ENCODE measurements at regions not wholly inside any gene's neighbourhood (a gene's known extent, or its start where the extent isn't known, plus 50 kb on each side); places are given as distances from the start of the nearest gene placed in this dataset.

DNA sequence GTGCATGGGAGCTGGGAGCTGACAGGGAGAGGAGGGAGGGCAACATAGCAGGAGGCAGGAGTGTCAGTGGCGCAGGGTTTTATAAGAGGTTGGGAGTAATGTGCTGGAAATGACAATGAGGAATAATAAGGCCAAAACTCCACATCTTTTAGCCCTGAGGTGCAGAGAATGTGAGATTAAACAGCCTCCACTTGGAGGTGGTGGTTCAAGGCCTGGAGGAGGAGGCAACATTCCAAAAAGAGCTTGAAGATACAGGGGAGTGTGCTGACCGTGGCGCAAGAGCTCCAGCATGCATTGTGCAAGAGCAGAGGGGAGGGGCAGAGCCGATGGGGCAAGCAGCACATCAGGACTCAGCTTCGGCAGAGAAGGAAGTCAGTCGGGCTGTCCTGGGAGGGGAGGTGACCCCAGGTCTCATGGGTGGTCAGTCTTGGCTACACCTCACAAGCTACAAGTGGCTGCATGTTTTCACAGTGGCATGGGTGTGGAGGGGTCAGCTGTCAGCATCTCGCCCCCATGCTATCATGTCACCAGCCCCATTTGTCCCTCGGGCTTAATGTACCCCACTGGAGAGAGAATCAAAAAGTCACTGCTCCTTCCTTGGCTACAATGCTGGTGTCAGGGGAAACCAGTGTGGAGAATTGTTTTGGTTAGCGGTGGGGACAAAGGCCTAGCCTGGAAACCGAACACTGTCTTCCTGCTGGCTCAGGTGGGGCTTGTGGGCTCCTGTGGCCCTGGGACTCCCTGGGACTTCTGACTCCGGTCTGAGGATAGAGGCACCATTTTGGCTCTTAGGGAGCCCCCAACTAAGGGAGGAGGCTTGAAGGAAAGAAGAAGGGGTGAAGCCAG is 208.0 kb downstream of the ZFP36L2 start:
- no peak overlapping the region for H2AFZ ChIP-seq (ENCODE audit: low read length)
- no peaks in the 10 kb centered on the region for H3K9me2 ChIP-seq (replicated peaks; ENCODE audit: insufficient read depth, low read length)
- no peak overlapping the region for H3K27ac ChIP-seq (ENCODE audit: low read length)
- H3K4me1 ChIP-seq (ENCODE audit: low read length) = no peaks in the 10 kb centered on the region
- no peak overlapping the region for H3K4me2 ChIP-seq (ENCODE audit: low read depth, low read length, poor library complexity, severe bottlenecking)
- no peaks in the 10 kb centered on the region for H3K36me3 ChIP-seq (ENCODE audit: insufficient read depth, low read length)
- H3K9me3 ChIP-seq (ENCODE audit: low read length) = peaks cover 6% of the 10 kb centered on the region
- H3K9ac ChIP-seq (ENCODE audit: low read length) = no peak overlapping the region
- no peak overlapping the region for H3K4me3 ChIP-seq (ENCODE audit: low read length)
- H4K20me1 ChIP-seq (ENCODE audit: insufficient read depth, low read depth, low read length) = no peaks in the 10 kb centered on the region
- H3K79me2 ChIP-seq (ENCODE audit: low read length) = no peaks in the 10 kb centered on the region
- no peaks in the 10 kb centered on the region for H3K27me3 ChIP-seq (ENCODE audit: low read length)
- DNase-seq = no peak

DNA sequence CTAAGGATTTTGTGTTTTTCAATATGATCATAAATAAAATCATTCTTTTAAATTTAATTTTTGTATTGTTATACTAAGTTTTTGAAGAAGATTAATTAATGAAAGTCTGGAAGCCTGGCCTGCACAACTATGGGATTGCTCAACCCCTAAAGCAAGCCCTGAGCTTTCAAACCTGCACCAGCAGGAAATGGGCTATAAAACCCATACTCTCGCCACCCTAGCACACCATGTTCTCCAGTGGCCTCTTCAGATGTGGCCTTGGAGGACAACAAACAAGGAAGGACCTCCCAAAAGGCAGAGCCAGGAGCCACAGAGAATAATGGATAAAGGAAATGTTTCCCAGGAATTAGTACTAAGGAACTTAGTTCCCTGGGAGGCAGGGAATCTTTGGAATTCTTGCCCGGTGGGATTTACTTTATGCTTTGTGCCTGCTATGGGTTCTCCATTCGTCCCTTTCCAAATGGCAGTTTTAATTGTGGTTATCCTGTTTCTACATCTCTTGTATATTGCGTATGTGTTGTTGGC is 212.5 kb downstream of the ZFP36L2 start:
- no peaks in the 10 kb centered on the region for H3K4me1 ChIP-seq (ENCODE audit: low read length)
- H3K36me3 ChIP-seq (ENCODE audit: insufficient read depth, low read length) = no peaks in the 10 kb centered on the region
- H3K9me3 ChIP-seq (ENCODE audit: low read length) = no peaks in the 10 kb centered on the region
- DNase-seq = no peak
- no peak overlapping the region for H3K27ac ChIP-seq (ENCODE audit: low read length)
- H3K9ac ChIP-seq (ENCODE audit: low read length) = no peak overlapping the region
- H4K20me1 ChIP-seq (ENCODE audit: insufficient read depth, low read depth, low read length) = no peaks in the 10 kb centered on the region
- no peak overlapping the region for H3K4me3 ChIP-seq (ENCODE audit: low read length)
- H2AFZ ChIP-seq (ENCODE audit: low read length) = no peak overlapping the region
- no peaks in the 10 kb centered on the region for H3K9me2 ChIP-seq (replicated peaks; ENCODE audit: insufficient read depth, low read length)
- no peaks in the 10 kb centered on the region for H3K27me3 ChIP-seq (ENCODE audit: low read length)
- no peak overlapping the region for H3K4me2 ChIP-seq (ENCODE audit: low read depth, low read length, poor library complexity, severe bottlenecking)
- no peaks in the 10 kb centered on the region for H3K79me2 ChIP-seq (ENCODE audit: low read length)

DNA sequence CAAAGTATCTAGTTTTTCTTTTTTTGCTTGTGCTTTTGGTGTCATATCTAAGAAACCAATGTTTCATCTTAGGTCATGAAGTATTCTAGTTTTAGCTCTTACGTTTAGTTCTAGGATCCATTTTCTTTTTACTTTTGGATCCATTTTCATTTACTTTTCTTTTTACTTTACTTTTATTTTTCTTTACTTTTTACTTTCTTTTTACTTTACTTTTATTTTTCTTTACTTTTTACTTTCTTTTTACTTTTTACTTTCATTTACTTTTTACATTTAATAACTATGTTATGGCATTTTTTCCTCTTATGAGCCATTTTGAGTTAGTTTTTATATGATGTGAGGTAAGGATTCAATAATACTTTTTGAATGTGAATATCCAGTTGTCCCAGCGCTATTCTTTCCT is 213.4 kb downstream of the ZFP36L2 start:
- H3K27ac ChIP-seq (ENCODE audit: low read length) = no peak overlapping the region
- DNase-seq = no peak
- no peak overlapping the region for H3K4me3 ChIP-seq (ENCODE audit: low read length)
- no peaks in the 10 kb centered on the region for H3K9me2 ChIP-seq (replicated peaks; ENCODE audit: insufficient read depth, low read length)
- H3K4me2 ChIP-seq (ENCODE audit: low read depth, low read length, poor library complexity, severe bottlenecking) = no peak overlapping the region
- no peak overlapping the region for H2AFZ ChIP-seq (ENCODE audit: low read length)
- no peaks in the 10 kb centered on the region for H3K4me1 ChIP-seq (ENCODE audit: low read length)
- no peaks in the 10 kb centered on the region for H3K27me3 ChIP-seq (ENCODE audit: low read length)
- no peaks in the 10 kb centered on the region for H3K79me2 ChIP-seq (ENCODE audit: low read length)
- no peaks in the 10 kb centered on the region for H4K20me1 ChIP-seq (ENCODE audit: insufficient read depth, low read depth, low read length)
- H3K9ac ChIP-seq (ENCODE audit: low read length) = no peak overlapping the region
- no peaks in the 10 kb centered on the region for H3K9me3 ChIP-seq (ENCODE audit: low read length)
- H3K36me3 ChIP-seq (ENCODE audit: insufficient read depth, low read length) = no peaks in the 10 kb centered on the region

DNA sequence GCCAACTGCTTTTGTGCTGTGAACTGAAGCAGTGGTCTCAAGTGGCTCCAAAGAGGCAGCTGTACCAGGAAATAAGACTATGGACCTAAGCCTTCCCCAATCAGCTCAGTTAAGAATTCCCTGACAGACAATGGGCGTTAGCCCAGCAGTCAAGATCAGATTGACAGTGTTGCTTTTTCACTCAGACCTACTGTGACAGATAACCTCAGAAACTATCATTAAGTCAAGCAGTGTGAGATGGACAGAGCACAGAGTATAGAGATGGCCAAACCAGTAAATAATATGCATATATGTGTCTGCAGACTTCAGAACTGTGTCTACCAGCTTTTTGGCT is 215.3 kb downstream of the ZFP36L2 start:
- no peaks in the 10 kb centered on the region for H3K9me3 ChIP-seq (ENCODE audit: low read length)
- H3K27ac ChIP-seq (ENCODE audit: low read length) = no peak overlapping the region
- H3K79me2 ChIP-seq (ENCODE audit: low read length) = no peaks in the 10 kb centered on the region
- H3K27me3 ChIP-seq (ENCODE audit: low read length) = no peaks in the 10 kb centered on the region
- no peak overlapping the region for H2AFZ ChIP-seq (ENCODE audit: low read length)
- no peaks in the 10 kb centered on the region for H3K36me3 ChIP-seq (ENCODE audit: insufficient read depth, low read length)
- no peak for DNase-seq
- no peak overlapping the region for H3K9ac ChIP-seq (ENCODE audit: low read length)
- H3K4me1 ChIP-seq (ENCODE audit: low read length) = no peaks in the 10 kb centered on the region
- H3K9me2 ChIP-seq (replicated peaks; ENCODE audit: insufficient read depth, low read length) = no peaks in the 10 kb centered on the region
- no peak overlapping the region for H3K4me2 ChIP-seq (ENCODE audit: low read depth, low read length, poor library complexity, severe bottlenecking)
- no peaks in the 10 kb centered on the region for H4K20me1 ChIP-seq (ENCODE audit: insufficient read depth, low read depth, low read length)
- H3K4me3 ChIP-seq (ENCODE audit: low read length) = no peak overlapping the region

DNA sequence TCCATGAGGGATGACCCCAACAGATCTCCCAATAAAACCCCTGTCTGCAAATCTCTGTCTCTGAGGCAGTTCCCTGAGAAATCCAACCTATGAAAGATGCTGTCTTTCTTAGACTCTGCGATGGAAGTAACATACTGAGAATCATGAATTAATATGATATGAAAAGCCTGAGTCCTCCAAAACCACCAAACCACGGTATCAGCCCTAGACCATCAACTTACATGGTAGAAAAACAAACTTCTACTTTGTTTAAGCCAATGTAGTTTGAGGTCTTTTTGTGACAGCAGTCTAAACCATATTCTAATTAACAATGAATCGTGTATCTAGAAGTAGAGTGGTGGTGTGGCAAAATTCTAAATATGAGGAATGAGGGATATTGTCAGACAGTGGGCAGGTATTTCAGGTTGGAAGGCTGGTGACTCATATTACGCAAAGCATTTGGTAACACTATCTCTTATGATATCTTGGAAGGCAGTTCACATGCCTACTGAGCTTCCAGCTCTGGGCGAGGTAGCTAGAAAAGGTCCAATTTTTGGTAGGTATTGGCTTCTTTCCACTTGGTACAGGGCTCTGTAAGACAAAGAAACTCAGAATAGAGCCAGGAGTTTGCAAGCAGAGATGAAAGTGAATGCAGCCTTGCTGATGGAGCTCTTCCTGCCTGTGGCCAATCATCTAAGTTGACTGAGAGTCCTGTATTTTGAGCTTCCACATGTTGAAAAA is 215.8 kb downstream of the ZFP36L2 start:
- H2AFZ ChIP-seq (ENCODE audit: low read length) = no peak overlapping the region
- no peaks in the 10 kb centered on the region for H3K36me3 ChIP-seq (ENCODE audit: insufficient read depth, low read length)
- H3K9me2 ChIP-seq (replicated peaks; ENCODE audit: insufficient read depth, low read length) = no peaks in the 10 kb centered on the region
- no peak overlapping the region for H3K9ac ChIP-seq (ENCODE audit: low read length)
- H3K79me2 ChIP-seq (ENCODE audit: low read length) = no peaks in the 10 kb centered on the region
- no peaks in the 10 kb centered on the region for H4K20me1 ChIP-seq (ENCODE audit: insufficient read depth, low read depth, low read length)
- H3K4me3 ChIP-seq (ENCODE audit: low read length) = no peak overlapping the region
- no peak for DNase-seq
- H3K4me2 ChIP-seq (ENCODE audit: low read depth, low read length, poor library complexity, severe bottlenecking) = no peak overlapping the region
- no peaks in the 10 kb centered on the region for H3K27me3 ChIP-seq (ENCODE audit: low read length)
- no peaks in the 10 kb centered on the region for H3K9me3 ChIP-seq (ENCODE audit: low read length)
- no peak overlapping the region for H3K27ac ChIP-seq (ENCODE audit: low read length)
- no peaks in the 10 kb centered on the region for H3K4me1 ChIP-seq (ENCODE audit: low read length)

DNA sequence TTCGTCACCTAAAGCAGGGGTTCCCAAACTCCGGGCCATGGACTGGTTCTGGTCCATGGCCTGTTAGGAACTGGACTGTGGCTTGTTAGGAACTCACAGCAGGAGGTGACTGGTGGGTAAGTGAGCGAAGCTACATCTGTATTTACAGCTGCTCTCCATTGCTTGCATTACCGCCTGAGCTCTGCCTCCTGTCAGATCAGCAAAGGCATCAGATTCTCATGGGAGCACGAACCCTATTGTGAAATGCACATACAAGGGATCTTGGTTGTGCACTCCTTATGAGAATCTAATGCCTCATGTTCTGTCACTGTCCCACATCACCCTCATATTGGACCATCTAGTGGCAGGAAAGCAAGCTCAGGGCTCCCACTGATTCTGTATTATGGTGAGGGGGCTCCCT is 217.0 kb downstream of the ZFP36L2 start:
- no peak overlapping the region for H3K27ac ChIP-seq (ENCODE audit: low read length)
- no peaks in the 10 kb centered on the region for H3K4me1 ChIP-seq (ENCODE audit: low read length)
- no peak overlapping the region for H3K4me3 ChIP-seq (ENCODE audit: low read length)
- no peak overlapping the region for H2AFZ ChIP-seq (ENCODE audit: low read length)
- no peaks in the 10 kb centered on the region for H3K27me3 ChIP-seq (ENCODE audit: low read length)
- H3K36me3 ChIP-seq (ENCODE audit: insufficient read depth, low read length) = no peaks in the 10 kb centered on the region
- DNase-seq = no peak
- H3K9ac ChIP-seq (ENCODE audit: low read length) = no peak overlapping the region
- H4K20me1 ChIP-seq (ENCODE audit: insufficient read depth, low read depth, low read length) = no peaks in the 10 kb centered on the region
- no peaks in the 10 kb centered on the region for H3K9me3 ChIP-seq (ENCODE audit: low read length)
- H3K79me2 ChIP-seq (ENCODE audit: low read length) = no peaks in the 10 kb centered on the region
- no peaks in the 10 kb centered on the region for H3K9me2 ChIP-seq (replicated peaks; ENCODE audit: insufficient read depth, low read length)
- H3K4me2 ChIP-seq (ENCODE audit: low read depth, low read length, poor library complexity, severe bottlenecking) = no peak overlapping the region

DNA sequence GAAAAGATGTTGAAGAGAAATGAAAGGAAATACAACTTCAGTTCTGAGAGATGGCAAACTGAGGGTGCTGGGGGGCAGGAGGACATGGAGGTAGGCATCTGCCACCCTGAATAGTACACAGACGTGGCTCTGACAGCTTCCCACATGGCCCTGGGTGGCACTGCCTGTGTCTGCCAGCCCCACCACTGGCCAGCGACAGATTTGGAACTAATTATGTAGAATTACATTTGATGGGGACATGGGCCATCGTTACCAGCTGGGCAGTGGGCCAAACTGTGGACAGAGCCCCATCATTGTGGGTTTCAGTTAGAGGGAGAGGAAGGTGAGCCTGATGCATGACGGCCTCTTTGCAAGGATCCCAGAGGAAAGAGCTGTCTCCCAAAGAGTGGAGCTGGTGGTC is 216.0 kb upstream of the HAAO start:
- Histone ChIP-seq H4K20me1 (ENCODE audit: insufficient read depth, low read depth, low read length) (no peaks in the 10 kb centered on the region), H3K4me3 (ENCODE audit: low read length) (no peak overlapping the region), H3K9me2 (replicated peaks; ENCODE audit: insufficient read depth, low read length) (no peaks in the 10 kb centered on the region), H3K27me3 (ENCODE audit: low read length) (no peaks in the 10 kb centered on the region), H2AFZ (ENCODE audit: low read length) (no peak overlapping the region), H3K4me1 (ENCODE audit: low read length) (no peaks in the 10 kb centered on the region), H3K27ac (ENCODE audit: low read length) (no peak overlapping the region), H3K79me2 (ENCODE audit: low read length) (no peaks in the 10 kb centered on the region), H3K4me2 (ENCODE audit: low read depth, low read length, poor library complexity, severe bottlenecking) (no peak overlapping the region), H3K9me3 (ENCODE audit: low read length) (no peaks in the 10 kb centered on the region), H3K36me3 (ENCODE audit: insufficient read depth, low read length) (no peaks in the 10 kb centered on the region), H3K9ac (ENCODE audit: low read length) (no peak overlapping the region)
- no peak for DNase-seq

DNA sequence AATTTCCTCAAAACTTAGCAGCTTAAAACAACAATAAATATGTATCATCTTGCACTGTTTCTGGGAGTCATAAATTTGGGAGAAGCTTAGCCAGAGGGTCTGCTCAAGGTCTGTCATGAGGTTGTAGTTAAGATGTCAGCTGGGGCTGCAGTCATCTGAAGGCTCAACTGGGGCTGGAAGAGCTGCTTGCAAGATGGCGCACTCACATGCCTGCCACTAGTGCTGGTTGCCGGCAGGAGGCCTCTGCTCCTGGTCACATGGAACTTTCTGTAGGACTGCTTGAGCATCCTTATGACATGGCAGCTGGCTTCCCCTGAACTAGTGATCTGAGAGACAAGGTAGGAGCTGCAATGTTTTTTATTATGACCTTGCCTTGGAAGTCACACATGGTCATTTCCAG is 215.5 kb upstream of the HAAO start:
- H3K9ac ChIP-seq (ENCODE audit: low read length) = no peak overlapping the region
- no peaks in the 10 kb centered on the region for H3K9me2 ChIP-seq (replicated peaks; ENCODE audit: insufficient read depth, low read length)
- H2AFZ ChIP-seq (ENCODE audit: low read length) = no peak overlapping the region
- no peak overlapping the region for H3K27ac ChIP-seq (ENCODE audit: low read length)
- DNase-seq = no peak
- no peak overlapping the region for H3K4me2 ChIP-seq (ENCODE audit: low read depth, low read length, poor library complexity, severe bottlenecking)
- H3K4me3 ChIP-seq (ENCODE audit: low read length) = no peak overlapping the region
- H3K4me1 ChIP-seq (ENCODE audit: low read length) = no peaks in the 10 kb centered on the region
- H3K27me3 ChIP-seq (ENCODE audit: low read length) = no peaks in the 10 kb centered on the region
- H3K36me3 ChIP-seq (ENCODE audit: insufficient read depth, low read length) = no peaks in the 10 kb centered on the region
- H4K20me1 ChIP-seq (ENCODE audit: insufficient read depth, low read depth, low read length) = no peaks in the 10 kb centered on the region
- no peaks in the 10 kb centered on the region for H3K79me2 ChIP-seq (ENCODE audit: low read length)
- H3K9me3 ChIP-seq (ENCODE audit: low read length) = no peaks in the 10 kb centered on the region
